NCI-H1930 (cell line): ENCODE measurements at regions not wholly inside any gene's neighbourhood (a gene's known extent, or its start where the extent isn't known, plus 50 kb on each side); places are given as distances from the start of the nearest gene placed in this dataset.
"Not testable (repeated sequence)": the region's sequence is repeated elsewhere in the genome, so short reads cannot be mapped to it uniquely, and the experiment has no call there.

Source experiments
- DNase-seq, 2 experiments: peaks; one replicate each; lab custom pipeline; 2025; lab: John Stamatoyannopoulos, UW

DNA sequence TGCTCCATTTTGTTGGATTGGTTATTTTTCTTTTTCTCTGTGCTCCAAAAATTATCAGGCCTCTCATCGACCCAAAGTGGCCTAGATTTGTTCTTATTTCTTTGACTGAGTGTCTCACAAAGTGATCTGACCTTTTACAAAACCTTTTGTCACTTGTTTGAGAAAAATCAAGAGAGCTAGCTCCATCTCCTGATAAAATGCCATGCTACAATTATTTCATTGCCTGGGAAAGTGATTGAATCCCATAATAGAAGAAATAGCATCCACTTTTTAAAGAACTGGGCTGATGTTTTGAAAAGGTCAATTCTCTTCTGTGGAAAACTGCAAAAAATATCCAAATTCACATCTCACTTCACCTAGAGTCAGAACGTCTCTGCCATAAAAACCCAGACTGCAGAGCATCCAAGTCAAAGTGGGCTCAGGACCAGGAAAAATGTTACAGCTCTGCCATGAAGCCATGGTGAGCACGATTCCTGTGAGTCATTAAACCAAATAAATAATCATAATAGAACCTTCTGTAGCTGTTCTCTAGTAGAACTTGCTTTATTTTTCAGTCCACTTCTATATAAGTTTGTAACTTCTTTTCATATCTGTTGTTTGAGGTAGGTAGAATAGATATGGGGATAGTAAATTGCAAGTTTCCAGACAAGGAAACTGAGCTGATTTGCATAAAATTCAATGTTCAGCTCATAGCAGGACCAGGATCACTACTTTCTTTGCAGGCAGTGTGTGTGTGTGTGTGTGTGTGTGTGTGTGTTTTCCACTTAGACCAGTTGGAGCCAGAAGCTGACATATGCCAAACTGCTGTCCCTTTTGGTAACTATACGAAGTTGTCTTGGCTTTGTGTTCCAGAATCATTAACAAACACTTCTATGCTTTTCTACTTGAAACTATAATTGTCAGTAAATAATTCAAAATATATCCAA lies 632.5 kb upstream of the ANKRD30A start:
- DNase-seq, result no peak

DNA sequence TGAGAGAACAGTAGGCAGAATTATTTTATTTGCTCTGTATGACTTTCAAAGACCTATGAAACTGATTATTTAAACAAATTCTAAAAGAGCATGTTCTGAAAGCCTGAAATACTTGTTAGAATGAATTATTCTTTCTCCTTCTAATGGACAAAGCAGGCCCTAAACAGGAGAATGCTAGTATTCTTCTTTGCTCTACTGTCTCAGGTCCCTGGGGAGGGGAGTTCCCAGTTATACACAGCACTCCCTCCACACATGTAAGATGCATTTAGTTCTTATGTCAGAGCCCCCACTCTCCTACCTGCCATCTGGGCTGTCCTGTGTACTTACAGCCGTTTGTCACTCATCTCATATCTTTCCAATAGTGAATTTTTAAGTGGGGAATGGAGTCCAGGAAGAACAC lies 633.5 kb upstream of the ANKRD30A start:
- no peak for DNase-seq

DNA sequence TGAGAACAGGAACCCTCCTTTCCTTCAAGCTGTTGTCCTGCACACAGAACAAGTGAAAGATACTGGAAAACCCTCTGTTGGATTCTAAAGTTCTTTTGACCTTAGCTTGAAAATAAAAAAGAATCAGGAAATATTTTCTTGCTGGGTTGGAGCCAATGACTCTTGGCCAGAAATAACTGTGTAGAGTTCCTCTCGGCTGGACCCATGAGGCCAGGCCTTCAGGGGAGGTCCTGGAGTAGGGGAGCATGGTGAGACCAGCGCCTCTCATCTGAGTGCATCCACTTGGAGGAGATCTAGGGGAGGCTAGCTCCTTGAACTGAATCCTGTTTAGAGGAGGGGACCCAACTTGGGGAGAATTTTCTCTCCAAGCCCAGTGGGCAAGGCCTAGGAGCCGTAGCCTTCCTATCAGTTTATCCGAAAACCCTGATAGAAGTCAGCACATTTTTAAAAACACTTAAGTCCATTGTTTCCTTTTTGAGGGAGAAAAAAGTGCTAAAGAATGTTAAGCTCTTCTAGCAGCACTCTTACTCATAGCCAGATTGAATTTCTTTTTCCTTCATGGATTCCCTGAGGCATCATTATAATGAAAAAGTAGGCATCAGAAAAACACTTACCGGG lies 635.7 kb upstream of the ANKRD30A start:
- no peak for DNase-seq

DNA sequence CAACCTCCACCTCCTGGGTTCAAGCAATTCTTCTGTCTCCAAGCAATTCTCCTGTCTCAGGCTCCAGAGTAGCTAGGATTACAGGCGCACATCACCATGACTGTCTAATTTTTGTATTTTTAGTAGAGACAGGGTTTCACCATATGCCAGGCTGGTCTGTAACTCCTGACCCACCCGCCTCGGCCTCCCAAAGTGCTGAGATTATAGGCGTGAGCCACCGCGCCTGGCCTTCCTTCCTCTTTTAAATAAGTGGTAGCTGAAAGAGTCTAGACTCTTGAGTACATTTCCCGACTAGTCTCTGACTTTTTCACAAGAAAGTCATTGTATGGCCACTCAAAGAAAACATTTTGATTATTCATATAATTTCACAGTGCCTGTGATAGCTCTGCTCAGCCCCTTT lies 636.2 kb upstream of the ANKRD30A start:
- DNase-seq, result no peak

DNA sequence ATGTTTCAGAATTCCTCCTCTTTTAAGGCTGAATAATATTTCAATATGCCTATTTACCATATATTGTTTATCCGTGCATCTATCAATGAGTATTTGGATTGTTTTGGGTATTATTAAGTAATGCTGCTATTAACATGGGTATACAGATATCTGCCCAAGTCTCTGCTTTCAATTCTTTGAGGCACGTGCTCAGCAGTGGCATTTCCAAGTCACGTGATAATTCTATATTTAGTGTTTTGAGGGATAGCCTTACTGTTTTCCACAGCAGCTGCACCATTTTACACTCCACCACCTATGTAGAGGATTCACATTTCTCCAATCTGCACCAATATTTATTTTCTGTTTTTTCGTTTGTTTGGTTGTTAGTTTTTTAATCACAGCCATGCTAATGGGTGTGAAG lies 636.8 kb upstream of the ANKRD30A start:
- DNase-seq, result no peak

DNA sequence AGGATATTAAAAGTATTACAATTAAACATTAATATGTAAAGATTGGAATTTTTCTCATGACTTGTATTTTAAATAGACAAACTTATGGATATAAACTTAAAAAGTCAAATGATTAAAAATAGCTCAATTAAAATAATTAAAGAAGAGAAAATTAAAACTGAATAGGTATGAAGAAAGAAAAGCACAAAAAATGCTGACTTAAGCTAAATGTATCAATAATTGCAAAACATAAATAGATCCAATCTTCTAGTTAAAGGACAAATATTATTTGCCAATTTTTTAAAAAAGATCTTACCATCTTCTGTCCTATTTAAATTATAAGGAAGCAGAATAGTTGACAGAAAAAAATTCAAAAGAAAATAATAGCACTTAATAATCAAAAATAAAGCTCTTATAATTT lies 646.3 kb upstream of the ANKRD30A start:
- DNase-seq, result no peak

DNA sequence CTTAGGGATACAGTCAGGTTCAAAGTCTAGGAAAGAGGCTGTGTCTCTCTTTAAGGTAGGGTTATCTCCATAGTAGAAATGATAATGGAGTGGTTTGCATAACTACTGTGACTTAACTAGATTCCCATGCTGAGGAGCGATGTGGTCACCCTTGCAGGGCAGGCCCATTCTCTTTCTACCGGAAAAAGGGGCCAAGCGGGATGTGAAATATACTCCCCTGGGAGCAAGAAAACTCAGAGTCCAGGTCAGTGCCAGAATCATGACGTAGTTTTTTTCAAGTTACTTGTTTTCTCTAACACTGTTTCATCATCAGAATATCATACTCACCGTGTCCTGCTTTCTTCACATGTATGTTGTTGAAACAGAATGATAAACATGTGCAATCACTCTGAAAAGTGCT lies 649.0 kb upstream of the ANKRD30A start:
- no peak for DNase-seq

DNA sequence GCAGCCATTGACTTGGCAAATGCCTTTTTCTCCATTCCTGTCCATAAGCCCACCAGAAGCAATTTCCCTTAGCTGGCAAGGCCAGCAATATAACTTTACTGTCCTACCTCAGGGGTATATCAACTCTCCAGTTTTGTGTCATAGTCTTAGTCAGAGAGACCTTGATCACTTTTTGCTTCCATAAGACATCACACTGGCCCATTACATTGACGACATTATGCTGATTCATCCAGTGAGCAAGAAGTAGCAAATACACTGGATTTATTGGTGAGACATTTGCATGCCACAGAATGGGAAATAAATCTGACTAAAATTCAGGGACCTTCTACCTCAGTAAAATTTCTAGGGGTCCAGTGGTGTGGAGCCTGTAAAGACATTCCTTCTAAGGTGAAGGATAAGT lies 649.7 kb upstream of the ANKRD30A start:
- DNase-seq, result no peak

DNA sequence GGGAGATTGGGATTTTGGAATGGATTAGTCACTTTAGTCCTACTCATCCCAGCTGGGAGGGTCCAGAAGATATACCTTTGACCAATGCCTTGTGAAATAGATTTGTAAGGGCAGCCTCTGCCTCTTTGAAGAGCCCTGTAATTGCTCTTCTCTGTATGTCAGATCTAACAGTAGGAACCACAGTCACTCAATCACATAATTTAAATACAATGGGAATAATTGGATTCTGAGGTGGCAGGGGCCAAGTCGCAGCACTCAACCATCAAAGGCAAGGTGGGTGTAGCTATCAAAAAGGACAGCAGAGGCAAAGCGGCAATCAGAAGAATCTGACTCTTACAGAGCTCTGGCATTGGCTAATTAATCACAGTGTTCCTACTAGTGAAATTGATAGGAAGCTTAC lies 650.9 kb upstream of the ANKRD30A start:
- no peak for DNase-seq

DNA sequence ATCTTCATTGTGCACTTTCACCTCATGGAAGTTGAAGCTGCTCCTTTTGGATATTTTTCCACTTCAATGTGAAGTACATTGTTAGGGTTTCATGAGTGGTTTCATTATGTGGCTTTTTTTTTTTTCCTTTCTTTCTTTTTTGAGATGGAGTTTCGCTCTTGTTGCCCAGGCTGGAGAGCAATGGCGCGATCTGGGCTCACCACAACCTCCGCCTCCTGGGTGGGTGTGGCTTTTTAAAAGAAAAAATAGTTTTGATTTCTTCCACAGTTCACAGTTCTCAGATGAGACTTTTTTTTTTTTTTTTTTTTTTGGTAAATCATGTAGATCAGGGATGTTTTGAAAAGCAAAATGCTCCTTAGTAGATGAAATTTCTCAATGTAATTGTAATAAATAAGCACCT lies 652.3 kb upstream of the ANKRD30A start:
- DNase-seq, result no peak

DNA sequence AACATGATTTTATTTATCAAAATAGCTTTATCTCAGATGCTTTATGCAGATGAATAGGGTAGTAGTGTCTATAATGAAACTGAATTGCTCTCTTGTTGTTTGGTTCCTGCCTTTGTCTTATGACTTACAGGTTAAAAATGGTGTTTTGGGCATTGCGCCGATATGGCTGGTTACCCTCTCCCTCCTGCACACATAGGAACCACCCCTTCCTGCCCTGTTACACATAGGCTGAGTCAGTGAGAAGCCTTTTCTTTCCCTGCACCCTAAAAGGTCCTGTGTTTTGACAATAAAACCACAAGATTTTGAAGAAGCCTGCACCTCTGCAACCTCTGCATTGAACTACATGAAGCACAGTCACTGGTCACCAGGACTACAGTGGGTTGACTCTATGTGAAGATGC lies 655.8 kb upstream of the ANKRD30A start:
- DNase-seq, result no peak

DNA sequence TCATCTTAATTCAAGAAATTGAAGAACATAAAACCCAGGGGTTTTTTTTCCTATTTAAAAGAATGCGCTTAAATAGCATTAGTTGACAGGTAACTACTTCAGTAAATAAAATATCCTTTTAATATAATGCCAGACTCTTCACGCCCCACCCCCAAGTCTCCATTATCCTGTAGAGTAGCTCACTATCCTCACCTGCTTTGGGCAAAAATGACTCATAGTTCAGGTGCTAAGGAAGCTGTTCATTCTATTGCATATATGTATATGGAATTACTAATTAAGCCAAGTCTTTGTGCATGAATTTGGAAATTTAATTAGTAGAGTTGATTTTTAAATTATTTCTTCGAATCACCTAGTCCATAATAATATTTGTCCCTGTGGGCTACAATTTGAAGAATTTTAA lies 656.8 kb upstream of the ANKRD30A start:
- DNase-seq, result no peak

DNA sequence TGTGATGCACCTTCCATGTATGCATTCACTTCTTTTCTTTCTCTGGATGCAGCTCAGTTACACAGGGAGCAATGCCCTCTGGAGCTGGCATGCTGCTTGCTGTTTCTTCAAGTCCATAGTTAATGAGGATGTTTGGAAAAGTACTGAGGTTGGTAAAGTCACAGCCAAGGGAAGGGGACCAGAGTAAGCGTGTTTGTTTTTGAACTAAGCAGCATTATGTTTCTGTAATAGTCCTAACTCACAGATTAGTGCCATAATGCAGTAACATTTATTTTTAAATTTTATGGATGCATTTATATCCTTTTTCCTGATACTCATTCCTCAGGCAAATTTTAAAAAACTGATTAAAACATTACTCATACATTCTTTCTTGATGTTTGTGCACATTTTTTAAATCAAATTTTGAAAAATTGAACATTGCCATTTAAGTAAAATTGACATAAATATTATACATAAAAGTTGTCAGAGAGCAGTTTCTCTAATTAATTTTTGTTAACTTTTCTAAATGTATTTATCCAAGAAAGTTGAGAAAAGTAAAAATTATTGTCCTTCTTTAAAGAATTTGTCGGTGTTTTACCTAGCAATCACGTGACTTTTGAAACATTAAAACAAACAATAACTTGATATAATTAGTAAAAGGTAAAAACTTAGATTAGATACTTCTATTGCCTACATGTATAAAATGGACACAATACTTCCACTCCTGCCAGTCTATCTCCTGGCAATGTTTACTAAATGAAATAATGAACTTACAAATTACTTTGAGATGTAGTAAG lies 659.6 kb upstream of the ANKRD30A start:
- no peak for DNase-seq

DNA sequence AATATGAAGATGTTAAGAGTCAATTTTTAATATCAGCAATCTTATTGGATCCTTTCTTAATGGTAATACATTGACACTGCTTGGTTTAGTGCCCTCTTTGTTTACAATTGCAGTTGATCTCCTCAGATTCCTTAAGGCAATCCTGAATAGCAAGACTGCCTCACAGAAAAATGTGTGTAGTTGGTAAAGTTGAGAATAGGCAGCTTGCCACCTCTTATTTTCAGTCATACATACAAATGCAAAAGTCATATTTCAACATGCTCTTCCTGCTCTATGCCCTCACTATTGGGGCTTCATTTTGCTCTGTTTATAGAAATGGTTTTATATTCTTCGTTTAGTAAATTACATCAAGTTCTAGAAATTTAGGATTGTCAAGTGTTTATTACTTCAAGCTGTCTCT lies 661.1 kb upstream of the ANKRD30A start:
- no peak for DNase-seq

DNA sequence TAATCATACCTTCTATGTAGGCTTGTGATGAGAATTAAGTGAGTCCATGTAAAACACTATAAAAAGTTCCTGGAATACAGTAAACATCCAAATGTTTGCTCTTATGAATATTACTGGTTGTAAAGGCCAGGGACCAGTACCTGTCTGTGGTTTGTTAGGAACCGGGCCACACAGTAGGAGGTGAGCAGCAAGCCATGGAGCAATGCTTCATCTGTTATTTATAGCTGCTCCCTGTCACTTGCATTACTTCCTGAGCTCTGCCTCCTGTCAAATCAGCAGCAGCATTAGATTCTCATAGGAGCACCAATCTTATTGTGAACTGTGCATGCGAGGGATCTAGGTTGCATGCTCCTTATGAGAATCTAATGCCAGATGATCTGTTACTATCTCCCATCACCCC lies 662.0 kb upstream of the ANKRD30A start:
- no peak for DNase-seq

DNA sequence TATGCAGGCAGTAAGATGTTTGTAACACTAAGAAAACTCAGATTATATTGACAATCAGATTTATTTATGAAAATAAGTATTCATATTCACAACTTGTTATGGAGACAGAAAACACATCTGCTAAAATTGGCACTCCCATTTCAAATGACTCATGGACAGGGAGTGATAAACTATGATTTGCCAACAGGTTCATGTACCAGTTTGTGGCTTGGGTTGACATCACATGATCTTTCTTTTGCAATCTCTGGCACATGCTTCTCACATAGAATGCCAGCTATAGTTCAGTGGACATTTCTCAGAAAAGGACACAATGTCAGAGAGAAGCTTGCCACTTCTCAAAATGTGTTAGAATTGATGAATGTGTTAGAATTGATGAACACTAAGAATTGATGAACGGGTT lies 663.2 kb upstream of the ANKRD30A start:
- DNase-seq, result no peak

DNA sequence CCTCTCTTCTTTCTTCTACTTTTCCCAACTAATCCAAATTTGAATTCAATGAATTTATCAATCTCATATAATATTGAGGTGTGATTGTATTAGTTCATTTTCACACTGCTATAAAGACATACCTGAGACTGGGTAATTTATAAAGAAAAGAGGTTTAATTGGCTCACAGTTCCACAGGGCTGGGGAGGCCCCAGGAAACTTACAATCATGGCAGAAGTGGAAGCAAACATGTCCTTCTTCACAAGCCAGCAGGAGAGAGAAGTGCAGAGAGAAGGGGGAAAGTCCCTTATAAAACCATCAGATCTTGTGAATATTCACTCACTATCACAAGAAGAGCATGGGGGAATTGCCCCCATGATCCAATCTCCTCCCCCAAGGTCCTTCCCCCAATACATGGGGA lies 667.0 kb upstream of the ANKRD30A start:
- DNase-seq, result not testable (repeated sequence)

DNA sequence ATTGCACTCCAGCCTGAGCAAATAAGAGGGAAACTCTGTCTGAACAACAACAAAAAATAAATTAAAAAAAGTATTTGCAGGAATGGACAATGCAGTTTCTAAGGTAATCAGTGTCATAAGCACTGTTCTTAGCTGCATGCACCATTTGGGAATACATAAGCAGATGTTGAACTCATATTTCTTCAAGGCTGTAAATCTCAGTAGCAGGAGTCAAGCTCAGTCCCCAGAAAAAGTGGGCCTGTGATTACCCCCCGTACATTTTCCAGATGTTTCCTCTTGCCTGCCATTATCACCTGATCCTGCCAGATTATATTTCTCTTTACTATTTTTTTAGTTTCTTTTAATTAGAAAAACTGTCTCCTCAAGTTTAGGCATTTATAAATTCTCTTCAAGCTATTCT lies 667.6 kb upstream of the ANKRD30A start:
- no peak for DNase-seq

DNA sequence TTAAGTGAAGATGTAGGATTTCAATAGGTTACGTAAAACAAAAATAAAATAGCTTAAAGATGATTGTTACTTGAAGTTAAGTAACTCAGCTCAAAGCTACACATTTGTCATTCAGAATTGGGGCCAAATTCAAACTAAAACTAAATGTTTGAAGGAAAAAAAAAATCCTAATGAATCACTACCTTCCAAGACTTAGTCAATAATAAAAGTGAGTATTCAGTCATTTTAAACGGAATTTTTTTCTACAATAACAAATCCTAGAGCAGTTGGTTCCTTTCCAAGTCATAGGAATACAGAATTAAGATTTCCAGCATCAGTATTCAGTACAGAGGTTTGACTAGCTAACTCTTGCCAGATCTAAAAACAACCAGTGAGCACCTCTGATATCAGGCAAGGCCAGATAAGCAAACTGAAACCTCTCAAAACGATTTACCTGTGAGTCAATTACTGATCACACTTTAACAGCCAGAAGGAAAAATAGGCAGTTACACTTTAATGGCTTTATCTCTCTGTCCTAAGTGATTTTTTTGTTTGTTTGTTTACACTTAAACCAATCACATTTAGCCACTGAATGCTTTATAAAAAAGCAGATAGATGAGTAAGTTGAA lies 669.8 kb upstream of the ANKRD30A start:
- DNase-seq, result no peak

DNA sequence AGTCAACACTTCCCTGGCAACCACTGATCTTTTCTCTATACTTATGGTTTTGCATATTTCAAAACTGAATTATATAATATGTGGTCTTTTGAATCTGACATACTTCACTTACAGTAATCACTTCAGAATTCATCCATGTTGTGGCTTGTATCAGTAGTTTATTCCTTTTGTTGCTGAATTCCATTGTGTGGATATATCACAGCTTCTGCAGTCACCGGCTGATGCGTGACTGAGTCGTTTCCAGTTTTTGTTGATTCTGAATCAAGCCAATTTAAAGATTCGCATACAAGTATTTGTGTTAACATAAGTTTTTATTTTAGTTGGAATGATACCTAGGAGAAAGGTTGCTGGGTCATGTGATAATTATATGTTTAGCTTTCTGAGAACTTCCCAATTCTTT lies 672.5 kb upstream of the ANKRD30A start:
- DNase-seq, result no peak

DNA sequence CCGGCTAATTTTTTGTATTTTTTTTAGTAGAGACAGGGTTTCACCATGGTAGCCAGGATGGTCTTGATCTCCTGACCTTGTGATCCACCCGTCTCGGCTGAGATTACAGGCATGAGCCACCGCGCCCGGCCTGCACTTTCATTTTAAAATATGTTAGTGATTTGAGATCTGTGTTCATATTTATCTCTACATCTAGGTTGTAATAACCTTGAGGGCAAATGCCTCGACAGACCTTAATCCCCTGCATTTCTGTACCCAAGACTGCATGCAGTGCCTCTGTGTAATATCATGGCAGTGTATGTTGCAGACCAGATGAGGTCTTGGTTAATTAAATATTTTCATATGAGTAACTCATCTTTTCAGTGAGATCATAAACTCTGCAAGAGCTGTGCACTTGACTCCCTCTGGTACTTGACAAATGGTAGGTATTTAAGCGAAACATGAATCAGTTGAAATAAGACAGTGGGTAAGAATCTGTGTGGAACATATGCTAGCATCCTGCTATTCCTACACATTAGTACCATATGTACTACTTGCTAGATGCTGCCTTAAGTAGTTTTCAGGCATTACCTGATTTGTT lies 673.9 kb upstream of the ANKRD30A start:
- no peak for DNase-seq

DNA sequence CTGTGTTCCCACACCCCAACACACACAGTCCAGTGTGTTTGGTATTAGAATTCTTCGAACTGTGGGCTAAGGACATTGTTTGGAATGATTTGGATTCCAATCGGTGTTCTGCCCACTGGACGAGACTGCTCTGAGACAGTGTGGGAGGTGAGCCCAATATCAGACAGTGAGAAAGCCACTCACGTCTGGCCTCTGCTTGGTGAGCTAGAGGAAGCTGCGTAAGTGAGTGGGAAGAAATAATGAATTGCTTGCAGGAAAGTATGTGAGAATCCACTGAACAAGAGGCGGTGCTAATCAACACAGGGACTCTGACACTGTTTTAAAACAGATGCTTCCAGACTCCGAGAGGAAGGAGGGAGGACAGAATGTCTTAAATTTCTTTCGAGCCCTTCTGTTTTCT lies 675.0 kb upstream of the ANKRD30A start:
- no peak for DNase-seq
